HS-27A (cell line): ENCODE measurements at regions not wholly inside any gene's neighbourhood (a gene's known extent, or its start where the extent isn't known, plus 50 kb on each side); places are given as distances from the start of the nearest gene placed in this dataset.
"Not testable (repeated sequence)": the region's sequence is repeated elsewhere in the genome, so short reads cannot be mapped to it uniquely, and the experiment has no call there.

Source experiments
- DNase-seq: peaks from one replicate; pipeline ENCODE4 v3.0.0-alpha.2; 2012; ENCODE audit warnings: low read depth, missing footprints

DNA sequence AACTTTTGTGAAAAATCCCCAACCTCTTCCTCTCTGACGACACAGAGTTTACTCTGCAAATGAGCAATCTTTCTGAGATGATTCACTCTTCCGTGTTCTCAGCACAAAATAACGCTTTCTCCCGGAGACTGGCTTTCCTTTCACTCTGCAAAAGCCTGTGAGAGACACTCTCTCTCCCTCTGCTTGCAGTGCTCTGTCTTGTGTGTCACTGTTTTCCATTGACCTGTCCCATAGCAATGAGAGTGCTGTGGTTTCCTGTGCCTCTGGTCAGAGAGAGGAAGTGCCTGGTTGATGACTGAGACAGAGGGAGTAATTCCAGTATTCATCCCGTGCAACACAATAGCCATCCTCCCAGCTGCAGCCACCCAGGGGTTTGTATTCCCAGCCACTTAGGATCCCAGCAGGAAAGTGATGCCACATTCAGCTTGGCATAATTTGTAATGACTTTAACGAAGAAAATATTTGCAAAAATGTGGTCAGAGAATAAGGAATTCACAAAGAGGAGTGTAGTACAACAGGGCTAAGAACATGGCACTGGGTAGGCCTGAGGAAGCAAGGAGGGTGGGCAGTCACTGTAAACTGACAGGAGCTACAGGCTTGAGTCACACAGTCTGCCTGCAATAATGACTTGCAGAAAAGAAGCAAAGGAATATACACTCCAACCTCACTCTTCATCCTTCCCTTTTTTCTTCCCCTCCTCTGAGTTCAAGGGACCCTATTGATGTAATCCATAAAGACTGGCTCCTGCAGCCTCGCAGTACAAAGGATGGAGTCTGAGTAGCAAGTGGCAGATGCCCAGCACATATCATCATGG, 463.5 kb upstream of the RGMB start:
- DNase-seq = peak; percentile 85

DNA sequence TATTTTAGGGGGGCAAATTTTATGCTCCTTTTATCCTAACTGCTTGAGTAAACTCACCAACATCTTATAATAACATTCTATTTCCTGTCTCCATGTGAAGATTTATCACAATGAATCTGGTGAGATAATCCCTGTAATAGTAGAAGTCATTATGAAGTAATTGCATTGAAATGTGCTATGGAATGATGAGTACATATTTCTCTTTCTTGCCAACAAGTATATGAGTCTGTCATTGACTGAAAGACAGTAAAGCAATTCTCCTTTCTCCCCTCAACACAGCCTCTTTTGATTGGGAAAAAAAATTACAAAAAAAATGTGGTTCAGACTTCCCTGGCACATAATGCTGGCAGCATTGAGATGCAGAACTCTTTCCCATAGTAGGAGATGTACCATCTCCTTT, 459.2 kb upstream of the RGMB start:
- DNase-seq = no peak

DNA sequence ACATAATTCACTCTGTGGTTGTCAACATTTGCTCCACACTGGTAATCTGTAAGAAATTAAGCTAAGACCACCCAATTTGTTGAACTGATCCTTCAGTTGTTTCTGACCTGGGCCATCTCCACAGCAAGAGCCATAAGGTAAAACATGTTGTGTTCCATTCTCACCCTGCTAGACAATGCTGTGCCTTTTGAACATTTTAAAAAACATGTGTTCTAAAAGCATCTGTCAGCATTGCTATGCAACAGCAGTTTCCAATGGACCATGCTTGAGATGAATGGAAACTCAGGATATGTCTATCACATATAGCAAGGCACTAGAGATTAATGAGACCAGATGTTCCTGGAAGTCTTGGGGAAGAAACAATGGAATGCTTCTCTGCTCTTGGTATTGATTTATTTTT, 455.1 kb upstream of the RGMB start:
- no peak for DNase-seq

DNA sequence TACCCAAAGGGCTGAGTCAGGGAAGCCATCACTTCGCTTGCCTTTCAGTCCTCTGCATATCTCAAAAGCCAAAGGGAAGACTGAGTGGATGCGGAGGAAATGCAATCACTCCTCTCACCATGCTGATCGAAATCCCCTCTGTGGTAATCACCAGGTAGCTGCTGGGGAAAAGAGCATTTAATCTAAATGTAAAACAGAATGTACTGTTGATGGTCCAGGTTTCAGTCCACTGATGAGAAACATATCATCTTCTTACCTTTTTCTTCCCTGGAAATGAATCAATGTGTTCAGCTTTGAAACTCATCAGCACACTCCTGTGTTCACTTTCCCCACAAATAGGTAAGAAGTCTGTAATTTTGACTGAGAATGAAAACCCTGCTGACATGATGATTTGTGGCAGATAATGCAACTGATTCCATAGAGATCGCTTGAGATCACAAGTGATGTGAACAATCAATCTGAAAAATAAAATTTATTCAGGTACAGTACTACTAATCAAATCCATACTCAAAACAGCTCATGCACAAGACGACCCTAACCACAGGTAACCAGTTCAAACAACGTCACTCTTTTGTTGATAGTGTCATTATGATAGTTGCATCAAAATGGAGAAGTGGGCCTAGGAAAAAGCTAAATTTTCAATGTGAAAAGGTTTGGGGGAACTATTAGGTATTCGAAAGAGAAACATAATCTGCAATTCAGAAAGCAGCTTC, 454.0 kb upstream of the RGMB start:
- DNase-seq = no peak

DNA sequence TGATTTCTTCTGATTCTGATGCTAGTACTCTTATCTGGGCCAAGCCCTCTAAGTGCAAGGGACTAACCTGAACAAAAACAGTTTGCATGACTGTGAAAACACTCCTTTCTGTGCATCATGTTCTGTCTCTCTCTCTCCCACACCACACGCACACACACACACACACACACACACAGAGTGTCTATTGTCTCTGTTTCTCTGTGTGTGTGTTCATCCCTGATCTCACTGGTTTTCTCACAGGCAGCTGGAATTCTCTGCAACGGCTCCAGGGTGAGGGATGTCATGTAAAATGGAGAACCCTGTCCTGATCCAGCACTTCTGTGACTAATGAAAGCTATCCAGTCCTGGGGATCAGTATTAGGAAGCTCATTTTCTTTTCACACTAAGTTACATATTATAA, 453.1 kb upstream of the RGMB start:
- DNase-seq = no peak

DNA sequence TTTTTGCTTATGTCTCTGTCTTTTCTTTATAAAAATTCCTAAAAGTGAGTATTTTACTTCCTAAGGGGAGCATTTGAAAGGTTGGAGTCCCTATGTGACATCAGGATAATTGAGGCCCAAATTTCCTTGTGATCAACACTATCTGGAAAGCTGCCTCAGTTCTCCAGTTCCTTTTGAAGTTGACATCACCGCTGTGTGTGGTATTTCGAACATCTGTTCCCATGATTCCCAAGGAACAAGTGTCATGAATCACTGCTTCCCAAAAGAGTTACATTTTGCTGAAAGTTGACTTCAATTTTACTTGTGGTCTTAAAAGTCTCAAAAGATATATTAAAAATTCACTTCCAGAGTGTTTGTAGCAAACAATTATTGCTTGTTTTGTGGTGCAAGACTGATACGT, 452.1 kb upstream of the RGMB start:
- DNase-seq = no peak

DNA sequence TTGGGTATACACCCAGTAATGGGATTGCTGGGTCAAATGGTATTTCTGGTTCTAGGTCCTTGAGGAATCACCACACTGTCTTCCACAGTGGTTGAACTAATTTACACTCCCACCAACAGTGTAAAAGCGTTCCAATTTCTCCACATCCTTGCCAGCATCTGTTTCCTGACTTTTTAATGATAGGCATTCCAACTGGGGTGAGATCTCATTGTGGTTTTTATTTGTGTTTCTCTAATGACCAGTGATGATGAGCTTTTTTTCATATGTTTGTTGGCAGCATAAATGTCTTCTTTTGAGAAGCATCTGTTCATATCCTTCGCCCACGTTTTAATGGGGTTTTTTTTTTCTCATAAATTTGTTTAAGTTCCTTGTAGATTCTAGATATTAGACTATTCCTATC, 448.3 kb upstream of the RGMB start:
- DNase-seq = not testable (repeated sequence)

DNA sequence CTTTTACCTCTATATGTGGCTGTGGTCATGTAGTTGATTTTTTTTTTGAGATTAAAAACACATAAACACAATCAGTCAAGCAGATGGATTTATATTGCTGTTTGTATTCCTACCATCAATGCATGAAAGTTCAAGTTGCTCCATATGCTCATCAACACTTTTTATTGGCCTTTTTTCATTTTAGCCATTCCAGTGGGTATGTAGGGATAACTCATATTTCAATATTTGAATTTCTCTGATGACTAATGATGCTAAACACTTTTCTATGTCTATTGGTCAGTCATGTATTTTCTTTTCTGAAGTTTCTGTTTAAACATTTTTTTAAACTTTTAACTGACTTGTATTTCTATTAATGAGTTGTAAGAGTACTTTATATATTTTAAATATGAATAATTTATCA, 445.4 kb upstream of the RGMB start:
- DNase-seq = no peak

DNA sequence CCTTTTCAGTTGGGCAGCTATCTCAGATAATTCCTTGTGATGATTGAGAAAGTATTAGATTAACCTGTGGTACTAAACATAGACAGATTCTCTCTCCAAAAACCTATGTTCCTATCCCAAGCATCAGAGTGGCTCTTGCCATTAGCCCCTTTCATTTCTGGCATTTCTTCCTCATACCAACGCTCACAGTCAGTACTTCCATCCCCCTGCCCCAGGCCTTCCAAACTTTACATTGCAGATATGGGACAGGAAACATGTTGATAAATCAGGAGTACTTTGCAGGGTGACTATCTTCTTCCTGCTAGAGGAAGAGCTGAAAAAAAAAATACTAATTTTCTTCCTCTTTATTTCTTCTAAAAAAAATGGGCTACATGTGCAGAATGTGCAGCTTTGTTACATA, 442.6 kb upstream of the RGMB start:
- DNase-seq = no peak

DNA sequence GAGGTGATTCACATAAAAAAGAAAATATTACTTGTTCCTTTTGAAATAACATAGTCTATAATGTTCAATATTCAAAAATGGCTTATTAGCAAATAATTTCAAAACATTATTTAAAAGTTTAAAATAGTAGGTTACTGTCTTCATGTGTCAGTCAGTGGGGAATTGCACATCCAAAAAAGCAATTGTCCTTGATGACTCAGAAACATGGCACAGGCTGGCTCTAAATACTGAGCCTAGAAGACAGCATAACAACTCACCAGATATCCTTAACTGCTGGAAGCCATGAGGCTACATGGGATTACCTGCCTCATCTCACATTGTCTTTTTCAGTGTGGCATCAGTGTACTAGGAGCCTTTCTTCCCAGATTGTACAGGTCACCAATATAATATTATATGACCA, 439.5 kb upstream of the RGMB start:
- no peak for DNase-seq

DNA sequence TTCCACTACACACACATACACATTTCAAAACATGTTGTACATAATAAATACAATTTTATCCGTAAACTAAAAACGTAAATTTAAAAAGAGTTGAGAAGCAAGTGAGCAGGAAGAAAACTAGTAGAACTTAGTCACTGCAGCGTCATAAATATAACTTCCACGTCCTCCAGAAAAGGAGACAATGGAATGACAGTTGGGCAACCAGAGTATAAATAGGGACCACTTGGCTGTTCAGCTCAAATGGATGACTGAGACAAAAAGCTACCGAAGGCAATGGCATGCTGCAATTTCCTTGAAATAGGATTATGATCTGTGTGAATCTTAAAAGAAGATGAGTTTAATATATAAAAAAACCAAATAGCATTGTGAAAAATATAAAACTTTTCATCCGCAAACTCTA, 438.5 kb upstream of the RGMB start:
- no peak for DNase-seq

DNA sequence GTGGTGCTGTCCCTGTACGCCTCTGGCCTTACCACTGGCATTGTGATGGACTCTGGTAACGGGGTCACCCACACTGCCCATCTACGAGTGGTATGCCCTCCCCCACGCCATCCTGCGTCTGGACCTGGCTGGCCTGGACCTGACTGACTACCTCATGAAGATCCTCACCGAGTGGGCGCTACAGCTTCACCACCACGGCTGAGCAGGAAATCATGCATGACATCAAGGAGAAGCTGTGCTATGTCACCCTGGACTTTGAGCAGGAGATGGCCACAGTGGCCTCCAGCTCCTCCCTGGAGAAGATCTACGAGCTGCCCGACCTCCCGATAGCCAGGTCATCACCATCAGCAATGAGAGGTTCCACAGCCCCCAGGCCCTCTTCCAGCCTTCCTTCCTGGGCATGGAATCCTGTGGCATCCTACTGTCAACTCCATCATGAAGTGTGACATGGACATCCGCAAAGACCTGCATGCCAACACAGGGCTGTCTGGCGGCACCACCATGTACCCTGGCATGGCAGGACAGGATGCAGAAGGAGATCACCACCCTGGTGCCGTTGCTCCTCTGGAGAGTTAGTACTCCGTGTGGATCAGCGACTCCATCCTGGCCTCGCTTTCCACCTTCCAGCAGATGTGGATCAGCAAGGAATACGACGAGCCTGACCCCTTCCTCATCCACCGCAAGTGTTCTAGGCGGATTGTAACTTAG, 434.2 kb upstream of the RGMB start:
- DNase-seq = no peak

DNA sequence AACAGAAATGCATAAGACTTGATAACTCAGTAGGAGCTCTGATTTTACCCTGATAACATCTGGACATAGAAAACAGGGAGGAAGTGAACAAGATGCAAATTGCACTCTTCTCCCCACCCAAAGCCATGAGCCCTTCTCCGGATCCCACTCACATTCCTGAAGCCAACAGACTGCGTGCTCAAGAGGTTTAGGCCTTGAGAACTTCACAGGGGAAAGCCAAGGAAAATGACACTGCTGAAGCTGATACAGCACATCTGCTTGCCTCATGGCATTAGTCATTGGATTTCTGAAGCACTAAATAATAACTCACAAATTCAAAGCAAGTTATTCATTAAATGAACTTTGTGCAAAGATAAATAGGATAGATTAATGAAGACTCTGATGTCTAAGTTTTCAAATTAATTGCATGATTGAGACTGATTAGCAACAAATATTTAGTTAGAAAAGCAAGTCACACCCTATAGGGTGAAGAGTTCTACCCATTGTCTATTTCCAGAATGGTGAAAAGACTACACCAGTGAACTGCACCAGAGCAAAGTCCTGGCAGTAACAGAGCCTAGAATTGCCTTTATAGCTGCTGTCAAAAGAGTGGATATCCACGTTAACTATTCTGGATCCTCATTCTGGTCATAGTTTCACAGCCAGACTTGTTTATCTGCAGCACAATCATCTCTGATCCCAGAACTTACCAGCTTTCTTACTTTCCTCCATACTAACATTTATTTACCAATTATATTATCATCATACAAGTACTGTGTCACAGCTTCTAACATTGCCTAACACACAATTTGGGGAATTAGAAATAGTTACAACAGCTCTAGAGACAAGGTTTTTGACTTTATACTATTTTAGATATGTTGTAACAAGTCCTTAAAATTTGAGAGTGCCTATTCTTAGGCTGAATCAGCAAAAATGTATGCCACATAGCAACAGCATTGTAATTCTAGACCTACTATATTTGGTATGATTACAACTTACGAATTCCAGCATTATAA, 432.1 kb upstream of the RGMB start:
- DNase-seq = no peak

DNA sequence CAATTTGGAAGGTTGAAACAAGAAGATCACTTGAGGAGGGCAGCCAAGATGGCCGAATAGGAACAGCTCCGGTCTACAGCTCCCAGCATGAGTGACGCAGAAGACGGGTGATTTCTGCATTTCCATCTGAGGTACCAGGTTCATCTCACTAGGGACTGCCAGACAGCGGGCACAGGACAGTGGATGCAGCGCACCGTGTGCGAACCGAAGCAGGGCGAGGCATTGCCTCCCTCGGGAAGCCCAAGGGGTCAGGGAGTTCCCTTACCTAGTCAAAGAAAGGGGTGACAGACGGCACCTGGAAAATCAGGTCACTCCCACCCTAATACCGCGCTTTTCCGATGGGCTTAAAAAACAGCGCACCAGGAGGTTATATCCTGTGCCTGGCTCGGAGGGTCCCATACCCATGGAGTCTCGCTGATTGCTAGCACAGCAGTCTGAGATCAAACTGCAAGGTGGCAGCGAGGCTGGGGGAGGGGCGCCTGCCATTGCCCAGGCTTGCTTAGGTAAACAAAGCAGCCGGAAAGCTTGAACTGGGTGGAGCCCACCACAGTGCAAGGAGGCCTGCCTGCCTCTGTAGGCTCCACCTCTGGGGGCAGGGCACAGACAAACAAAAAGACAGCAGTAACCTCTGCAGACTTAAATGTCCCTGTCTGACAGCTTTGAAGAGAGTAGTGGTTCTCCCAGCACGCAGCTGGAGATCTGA, 430.4 kb upstream of the RGMB start:
- not testable (repeated sequence) for DNase-seq

DNA sequence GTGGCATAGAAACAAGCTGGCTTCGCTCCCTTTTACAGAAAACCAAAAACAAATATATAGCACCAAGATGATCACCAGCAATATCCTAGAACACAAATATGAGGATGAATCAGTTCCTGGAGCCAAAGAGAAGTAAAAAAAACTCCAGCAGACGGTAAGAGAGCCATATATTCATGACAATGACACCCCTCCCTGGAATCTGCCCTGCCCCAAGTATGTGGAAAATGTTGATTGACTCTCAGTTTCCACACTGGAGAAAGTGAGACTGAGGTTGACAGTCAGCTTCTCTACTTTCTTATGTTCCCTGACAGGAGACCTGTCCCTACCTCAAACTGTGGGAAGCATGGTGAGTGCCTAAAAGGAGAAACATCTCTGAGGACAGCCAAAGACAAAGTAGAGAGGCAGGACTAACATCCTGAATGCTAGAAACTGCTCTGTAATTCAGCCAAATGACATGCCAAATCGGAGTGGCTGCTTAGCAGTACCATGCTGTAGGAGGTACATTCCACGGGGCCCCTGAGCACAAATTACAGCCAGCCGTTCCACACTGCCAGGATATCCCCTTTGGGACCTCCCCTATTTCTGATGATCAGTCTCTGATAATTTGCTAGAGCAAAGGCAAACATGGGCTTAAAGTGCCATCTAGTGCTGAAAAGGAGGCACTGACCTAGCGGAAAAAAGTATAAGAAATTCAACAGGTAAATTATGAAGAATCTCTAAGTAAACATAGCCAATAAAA, 424.0 kb upstream of the RGMB start:
- peak; percentile 69 for DNase-seq

DNA sequence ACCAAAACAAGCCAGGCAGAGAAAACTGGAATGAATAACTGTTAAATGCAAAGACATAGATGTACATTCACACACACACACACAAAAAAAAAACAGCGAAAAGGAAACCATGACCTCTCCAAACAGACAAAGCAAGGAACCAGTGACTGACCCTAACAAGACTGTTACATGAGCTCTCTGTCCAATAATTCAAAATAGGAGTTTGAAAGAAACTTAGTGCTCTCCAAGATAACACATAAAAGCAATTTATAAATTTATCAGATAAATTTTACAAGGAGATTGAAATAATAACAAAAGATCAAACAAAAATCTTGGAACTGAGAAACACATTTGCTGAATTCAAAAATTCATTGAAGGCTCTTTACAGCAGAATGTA, 423.5 kb upstream of the RGMB start:
- no peak for DNase-seq

DNA sequence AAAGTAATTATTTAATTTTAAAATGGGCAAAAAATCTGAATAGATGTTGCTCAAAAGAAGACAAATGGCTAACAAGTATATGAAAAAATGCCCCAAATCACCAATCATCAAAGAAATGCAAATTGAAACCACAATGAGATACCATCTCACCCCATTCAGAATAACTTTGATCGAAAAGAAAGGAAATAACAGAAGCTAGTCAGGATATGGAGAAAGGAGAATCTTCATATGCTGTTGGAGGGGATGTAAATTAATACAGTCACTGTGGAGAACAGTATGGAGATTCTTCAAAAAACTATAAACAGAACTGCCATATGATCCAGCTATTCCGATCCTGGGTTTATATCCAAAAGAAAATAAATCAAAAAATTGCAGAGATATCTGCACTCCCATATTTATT, 418.5 kb upstream of the RGMB start:
- no peak for DNase-seq

DNA sequence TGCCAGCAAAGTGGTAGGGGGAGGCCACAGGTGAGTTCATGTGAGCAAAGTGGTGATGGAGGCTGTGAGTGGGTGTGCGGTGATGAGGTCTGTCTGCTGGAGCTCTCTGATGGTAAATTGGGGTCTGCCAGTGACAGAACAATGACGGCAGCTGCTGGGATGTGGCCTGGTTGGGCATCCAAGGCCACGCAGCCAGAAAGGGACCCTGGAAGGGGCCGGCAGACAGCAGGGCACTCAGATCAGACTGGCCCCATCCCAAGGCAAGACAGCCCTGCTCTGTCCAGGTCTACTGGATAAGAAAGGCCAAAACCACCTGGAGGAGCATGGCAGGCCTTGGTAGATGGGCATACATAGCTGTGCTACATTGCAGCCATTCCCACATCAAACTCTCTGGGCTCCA, 412.9 kb upstream of the RGMB start:
- DNase-seq = no peak

DNA sequence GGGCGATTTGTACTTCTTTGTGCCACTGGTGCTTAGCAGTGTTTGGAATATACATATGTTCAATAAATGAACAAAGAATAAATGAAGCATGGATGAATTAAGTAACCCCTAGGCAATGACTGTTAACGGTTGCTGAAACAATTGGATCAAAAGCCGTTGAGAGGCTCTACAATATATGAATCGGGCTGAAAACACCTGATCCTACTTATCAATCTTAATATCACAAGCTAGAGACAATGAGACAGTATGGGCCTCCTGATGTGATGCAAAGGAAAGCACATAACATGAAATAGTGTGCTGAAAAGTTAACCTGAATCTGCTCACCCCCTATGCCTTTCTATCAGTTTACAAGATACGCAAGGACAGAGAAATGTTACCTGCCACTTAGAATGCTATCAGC, 410.3 kb upstream of the RGMB start:
- DNase-seq = no peak

DNA sequence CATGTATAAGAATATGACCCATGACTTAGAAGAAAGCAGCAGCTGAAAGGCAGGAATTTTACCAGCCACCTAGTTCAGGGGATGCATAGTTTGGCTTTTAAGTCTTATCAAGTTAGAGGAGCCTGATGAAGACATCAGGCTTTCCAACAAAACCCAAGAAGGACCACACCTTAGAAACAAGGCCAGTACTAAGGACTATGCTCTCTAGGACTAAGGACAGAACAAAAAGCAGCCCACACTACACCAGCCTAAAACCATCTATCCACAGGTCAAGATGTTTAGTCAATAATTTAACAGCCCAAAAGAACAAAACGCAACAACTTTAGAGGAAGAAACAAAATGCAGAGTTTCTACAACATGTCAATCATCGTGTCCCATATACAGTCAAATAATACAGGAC, 408.9 kb upstream of the RGMB start:
- DNase-seq = no peak

DNA sequence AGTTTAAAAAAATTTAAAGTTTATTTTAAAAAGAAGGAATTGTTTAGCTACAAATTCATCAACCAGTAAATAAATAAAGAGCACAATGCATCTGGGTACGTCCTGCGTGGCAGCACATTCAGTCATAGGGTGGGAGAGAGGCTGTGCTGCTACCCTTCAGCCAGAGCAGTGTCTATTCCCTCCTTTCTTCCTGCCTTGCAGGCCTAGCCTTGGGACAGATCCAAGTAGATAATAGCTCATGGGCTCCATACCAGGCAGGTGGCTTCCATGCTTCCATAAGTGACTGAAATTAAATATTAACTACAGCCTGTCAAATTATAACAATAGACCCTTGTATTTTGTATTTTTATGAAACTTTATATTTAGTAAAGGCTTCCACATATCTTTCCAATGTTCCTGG, 408.3 kb upstream of the RGMB start:
- no peak for DNase-seq
